VCaP (cell line): ENCODE measurements at regions not wholly inside any gene's neighbourhood (a gene's known extent, or its start where the extent isn't known, plus 50 kb on each side); places are given as distances from the start of the nearest gene placed in this dataset.
"Not testable (repeated sequence)": the region's sequence is repeated elsewhere in the genome, so short reads cannot be mapped to it uniquely, and the experiment has no call there.

ENCODE experiments used
- H3K27ac ChIP-seq: fragments of 450-650 bp; 2 replicates; pipeline ENCODE4 v1.5.1; 2017
- TF ChIP-seq, protein P1 (sequence below): fragments of 450-650 bp; conservative IDR thresholded peaks from 2 replicates; pipeline ENCODE4 v1.5.1; 2017; ENCODE audit warnings: mild to moderate bottlenecking, moderate library complexity

DNA sequence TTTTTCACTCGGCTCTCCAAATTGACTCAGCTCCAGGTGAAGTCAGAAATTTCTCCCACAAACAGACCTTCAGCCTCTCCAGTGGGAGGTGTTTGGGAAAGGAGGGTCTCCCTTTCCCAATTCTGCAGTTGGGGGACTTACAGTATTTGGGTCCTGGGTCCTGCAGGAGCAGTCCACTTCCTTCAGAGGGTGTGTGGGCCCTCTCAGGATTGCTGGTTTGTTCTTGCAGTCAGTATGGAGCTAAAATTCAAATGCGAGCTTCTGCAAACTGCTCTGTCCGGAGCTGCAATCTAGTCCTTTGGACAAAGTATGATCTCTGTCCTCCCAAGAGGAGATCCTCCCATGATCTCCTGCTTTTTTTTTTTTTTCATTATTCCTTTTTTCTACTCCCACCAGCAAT lies 87.9 kb upstream of the MSTN start:
- no peak overlapping the region for H3K27ac ChIP-seq
- TF ChIP-seq, protein P1, sequence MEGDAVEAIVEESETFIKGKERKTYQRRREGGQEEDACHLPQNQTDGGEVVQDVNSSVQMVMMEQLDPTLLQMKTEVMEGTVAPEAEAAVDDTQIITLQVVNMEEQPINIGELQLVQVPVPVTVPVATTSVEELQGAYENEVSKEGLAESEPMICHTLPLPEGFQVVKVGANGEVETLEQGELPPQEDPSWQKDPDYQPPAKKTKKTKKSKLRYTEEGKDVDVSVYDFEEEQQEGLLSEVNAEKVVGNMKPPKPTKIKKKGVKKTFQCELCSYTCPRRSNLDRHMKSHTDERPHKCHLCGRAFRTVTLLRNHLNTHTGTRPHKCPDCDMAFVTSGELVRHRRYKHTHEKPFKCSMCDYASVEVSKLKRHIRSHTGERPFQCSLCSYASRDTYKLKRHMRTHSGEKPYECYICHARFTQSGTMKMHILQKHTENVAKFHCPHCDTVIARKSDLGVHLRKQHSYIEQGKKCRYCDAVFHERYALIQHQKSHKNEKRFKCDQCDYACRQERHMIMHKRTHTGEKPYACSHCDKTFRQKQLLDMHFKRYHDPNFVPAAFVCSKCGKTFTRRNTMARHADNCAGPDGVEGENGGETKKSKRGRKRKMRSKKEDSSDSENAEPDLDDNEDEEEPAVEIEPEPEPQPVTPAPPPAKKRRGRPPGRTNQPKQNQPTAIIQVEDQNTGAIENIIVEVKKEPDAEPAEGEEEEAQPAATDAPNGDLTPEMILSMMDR = no peak

DNA sequence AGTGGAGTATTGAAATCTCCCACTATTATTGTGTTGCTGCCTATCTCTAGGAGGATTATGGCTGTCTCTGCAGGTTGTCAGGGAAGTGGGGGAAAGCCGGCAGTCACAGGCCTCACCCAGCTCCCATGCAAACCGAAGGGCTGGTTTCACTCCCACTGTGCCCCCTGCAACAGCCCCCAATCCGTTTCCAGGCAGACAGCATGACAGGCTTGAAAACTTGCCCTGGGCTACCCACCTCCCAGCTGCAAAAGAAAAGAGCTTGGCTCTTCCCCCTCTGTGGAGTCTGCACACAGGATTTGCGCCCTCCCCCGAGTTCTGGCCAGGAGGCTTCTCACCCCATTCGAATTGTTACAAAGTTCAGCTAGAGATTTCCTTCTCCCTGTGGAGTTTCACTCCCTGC lies 87.4 kb upstream of the MSTN start:
- H3K27ac ChIP-seq = no peak overlapping the region

DNA sequence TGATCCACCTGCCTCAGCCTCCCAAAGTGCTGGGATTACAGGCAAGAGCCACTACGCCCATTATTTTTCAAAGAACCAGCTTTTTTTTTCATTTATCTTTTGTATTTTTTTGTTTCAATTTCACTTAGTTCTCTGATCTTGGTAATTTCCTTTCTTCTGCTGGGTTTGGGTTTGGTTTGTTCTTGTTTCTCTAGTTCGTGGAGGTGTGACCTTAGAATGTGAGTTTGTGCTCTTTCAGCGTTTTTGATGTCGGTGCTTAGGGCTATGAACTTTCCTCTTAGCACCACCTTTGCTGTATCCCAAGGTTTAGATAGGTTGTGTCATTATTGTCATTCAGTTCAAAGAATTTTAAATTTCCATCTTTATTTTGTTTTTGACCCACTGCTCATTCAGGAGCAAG lies 86.7 kb upstream of the MSTN start:
- H3K27ac ChIP-seq = no peak overlapping the region
- TF ChIP-seq, protein P1 = no peak

More for the DNA sequence above, 87.4 kb upstream of the MSTN start:
- TF ChIP-seq, protein P1 = no peak

DNA sequence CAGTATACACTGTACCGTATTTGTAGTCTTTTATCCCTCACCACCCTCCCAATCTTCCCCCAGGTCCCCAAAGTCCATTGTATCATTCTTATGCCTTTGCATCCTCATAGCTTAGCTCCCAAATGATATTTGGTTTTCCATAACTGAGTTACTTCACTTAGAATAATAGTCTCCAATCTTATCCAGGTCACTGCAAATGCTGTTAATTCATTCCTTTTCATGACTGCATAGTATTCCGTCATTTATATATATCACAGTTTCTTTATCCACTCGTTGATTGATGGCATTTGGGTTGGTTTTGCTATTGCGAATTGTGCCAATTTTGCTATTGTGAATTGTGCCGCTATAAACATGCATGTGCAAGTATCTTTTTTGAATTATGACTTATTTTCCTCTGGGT lies 83.6 kb upstream of the MSTN start:
- H3K27ac ChIP-seq = not testable (repeated sequence)

DNA sequence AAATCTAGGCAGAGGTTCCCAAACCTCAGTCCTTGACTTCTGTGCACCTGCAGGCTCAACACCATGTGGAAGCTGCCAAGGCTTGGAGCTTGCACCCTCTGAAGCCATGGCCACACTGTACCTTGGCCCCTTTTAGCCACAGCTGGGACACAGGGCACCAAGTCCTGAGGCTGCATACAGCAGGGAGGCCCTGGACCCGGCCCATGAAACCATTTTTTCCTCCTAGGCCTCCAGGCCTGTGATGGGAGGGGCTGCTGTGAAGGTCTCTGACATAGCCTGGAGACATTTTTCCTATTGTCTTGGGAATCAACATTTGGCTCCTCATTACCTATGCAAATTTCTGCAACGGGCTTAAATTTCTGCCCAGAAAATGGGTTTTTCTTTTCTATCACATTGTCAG lies 77.9 kb upstream of the MSTN start:
- not testable (repeated sequence) for H3K27ac ChIP-seq

DNA sequence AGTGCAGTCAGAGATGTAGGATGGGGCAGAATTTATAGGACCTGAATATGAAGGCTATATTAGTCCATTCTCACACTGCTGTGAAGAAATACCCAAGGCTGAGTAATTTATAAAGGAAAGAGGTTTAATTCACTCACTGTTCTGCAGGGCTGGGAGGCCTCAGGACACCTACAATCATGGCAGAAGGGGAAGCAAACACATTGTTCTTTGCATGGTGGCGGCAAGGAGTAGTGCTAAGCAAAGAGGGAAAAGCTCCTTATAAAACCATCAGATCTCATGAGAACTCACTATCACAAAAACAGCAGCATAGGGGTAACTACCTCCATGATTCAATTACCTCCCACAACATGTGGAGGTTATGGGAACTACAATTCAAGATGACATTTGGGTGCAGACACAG lies 76.8 kb upstream of the MSTN start:
- TF ChIP-seq, protein P1 = no peak
- H3K27ac ChIP-seq = no peak overlapping the region

DNA sequence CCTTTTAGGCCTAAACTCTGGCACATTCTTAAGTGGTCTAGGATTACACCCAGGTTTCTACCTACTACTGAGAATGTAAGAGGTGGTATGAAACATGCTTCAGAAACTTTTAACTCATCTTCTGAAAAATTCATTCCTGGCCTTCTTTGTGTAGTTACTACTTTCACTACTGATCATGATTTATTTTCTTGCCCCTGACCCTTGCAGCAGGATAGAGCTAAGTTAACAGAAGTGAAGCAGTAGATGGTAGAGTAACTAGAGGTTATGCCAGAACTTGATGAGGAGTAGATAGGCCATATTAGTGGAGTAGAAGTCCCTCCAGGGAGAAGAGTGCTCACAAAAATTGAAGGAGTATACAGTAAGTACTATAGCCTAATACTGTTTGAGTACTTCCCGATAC lies 75.5 kb upstream of the MSTN start:
- TF ChIP-seq, protein P1 = no peak
- no peak overlapping the region for H3K27ac ChIP-seq

DNA sequence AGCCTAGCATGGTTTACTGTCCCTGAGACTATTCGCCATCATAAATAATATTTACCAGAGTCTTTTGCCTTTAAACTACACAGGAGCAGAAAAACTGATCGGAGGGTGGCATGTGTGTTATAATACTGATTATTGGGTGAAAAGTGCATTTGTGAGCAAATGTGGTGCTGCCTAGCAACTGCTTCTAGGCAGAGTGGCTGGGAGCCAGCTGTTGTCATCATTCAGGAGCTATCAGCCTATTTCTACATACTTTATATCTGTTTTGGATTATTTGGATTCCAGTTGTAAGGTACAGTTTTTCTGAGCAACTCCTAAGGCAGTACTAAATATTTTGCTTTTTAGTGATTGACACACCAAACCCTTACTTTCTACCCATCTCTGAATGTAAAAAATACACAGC lies 75.0 kb upstream of the MSTN start:
- H3K27ac ChIP-seq = no peak overlapping the region
- TF ChIP-seq, protein P1 = no peak

DNA sequence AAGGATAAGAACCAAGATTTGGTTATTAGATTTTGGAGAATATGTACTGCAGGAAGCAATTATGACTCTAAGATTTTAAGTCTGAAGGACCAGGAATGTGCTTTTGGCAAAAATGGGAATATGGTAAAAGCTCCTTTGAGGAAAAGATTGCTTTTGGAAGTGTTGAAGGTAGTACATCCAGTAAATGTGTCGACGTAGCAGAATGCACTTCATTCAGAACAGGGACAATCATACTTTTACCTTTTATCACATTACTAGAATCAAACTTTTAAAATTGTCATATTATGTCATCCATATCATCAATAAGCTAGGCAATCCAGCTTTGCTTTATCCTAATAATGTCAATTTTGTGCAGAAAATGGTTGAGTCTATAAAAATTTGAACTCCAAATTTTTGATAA lies 74.3 kb upstream of the MSTN start:
- H3K27ac ChIP-seq = no peak overlapping the region
- TF ChIP-seq, protein P1 = no peak
